Right lobe of liver (tissue), 6 donors: ENCODE measurements at regions not wholly inside any gene's neighbourhood (a gene's known extent, or its start where the extent isn't known, plus 50 kb on each side); places are given as distances from the start of the nearest gene placed in this dataset.

Experiments used
- ATAC-seq, 4 donors: fragments of 200-7000 bp; cut with Tn5 transposase; one replicate each; pipeline ENCODE4 v1.9.1; 2020; ENCODE audit warnings: mild to moderate bottlenecking in 4 of 4, moderate library complexity in 4 of 4
- DNase-seq, 3 donors: peaks; one replicate each; pipeline ENCODE4 v3.0.0-alpha.2; 2020
- H3K27ac ChIP-seq, 3 donors: fragments of 200-600 bp; one replicate each; pipeline ENCODE4 v1.8.0; 2022
- H3K27me3 ChIP-seq, 2 donors: fragments of 200-600 bp; one replicate each; pipeline ENCODE4 v1.8.0; 2022
- H3K36me3 ChIP-seq, 4 donors: fragments of 200-600 bp; sonication (generic) in 1 of 4; one replicate each; pipeline versions ENCODE4 v1.5.1 to v1.8.0; 2017 to 2022; ENCODE audit warnings: control low read depth in 1 of 4
- H3K4me1 ChIP-seq, 4 donors: fragments of 200-600 bp; sonication (generic) in 1 of 4; one replicate each; pipeline versions ENCODE4 v1.5.1 to v1.8.0; 2017 to 2022; ENCODE audit warnings: control low read depth in 1 of 4
- H3K4me3 ChIP-seq, 3 donors: fragments of 200-600 bp; one replicate each; pipeline ENCODE4 v1.8.0; 2022
- H3K9me3 ChIP-seq, 4 donors: fragments of 200-600 bp; sonication (generic) in 1 of 4; one replicate each; pipeline versions ENCODE4 v1.5.1 to v1.8.0; 2017 to 2022; ENCODE audit warnings: control low read depth in 1 of 4
- POLR2A ChIP-seq: fragments of 450-650 bp; IDR thresholded peaks from one replicate; pipeline ENCODE4 v1.6.1; 2017; ENCODE audit warnings: antibody characterized with exemption, mild to moderate bottlenecking
- WGBS: methylation state at CpG from one replicate; pipeline ENCODE4 v1.1.6; 2018; ENCODE audit warnings: low coverage, low lambda C conversion rate; ENCODE audit not compliant: insufficient coverage; ENCODE audit errors: missing lambda C conversion rate; 5-methylcytosine and 5-hydroxymethylcytosine counted together
- intact Hi-C, 2 donors: fragments of 100-400 bp; cut with DNase I; formaldehyde crosslinking; loops; one replicate each; pipeline versions ENCODE4 v1.11.2 to v1.14.1; 2022
- TF ChIP-seq, protein P1 (sequence below), 4 donors: fragments of 200-600 bp in 3 of 4; fragments of 450-650 bp in 1 of 4; IDR thresholded peaks; one replicate each; pipeline versions ENCODE4 v1.5.1 to v1.8.0; 2016 to 2022; ENCODE audit warnings: antibody characterized with exemption in 4 of 4, mild to moderate bottlenecking in 2 of 4
- donor health status: DM: no; HTN: yes; CAD: no.
- donor health status: DM: no; HTN: no; CAD: no.
- donor health status: DM: no; HTN: no; CAD: no.
- donor health status: DM: no; HTN: yes; CAD: no.
- donor health status: DM: no; HTN: yes; CAD: no.

DNA sequence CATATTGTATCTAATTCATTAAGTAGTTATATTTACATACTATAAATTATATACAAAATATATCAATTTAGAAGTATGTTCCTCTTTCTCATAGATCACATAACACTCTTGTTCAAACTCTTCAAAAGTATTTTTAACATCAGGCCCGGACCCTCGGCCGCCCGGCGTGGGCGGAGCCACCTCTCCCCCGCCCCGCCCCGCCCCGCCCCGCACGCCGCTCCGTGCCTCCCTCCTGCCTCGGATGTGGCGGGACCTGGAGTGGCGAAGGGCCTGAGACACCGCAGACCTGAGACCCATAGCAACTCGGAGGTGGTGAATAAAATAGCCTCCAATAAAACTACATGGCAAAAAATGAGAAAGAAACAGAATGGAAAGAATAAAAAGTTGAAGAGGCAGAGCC lies 105.9 kb upstream of the BDNF start:
- 44% methylated on average over 19 of the region's 19 CpGs for WGBS
- intact Hi-C loops, result no loop called here
- TF ChIP-seq, protein P1, sequence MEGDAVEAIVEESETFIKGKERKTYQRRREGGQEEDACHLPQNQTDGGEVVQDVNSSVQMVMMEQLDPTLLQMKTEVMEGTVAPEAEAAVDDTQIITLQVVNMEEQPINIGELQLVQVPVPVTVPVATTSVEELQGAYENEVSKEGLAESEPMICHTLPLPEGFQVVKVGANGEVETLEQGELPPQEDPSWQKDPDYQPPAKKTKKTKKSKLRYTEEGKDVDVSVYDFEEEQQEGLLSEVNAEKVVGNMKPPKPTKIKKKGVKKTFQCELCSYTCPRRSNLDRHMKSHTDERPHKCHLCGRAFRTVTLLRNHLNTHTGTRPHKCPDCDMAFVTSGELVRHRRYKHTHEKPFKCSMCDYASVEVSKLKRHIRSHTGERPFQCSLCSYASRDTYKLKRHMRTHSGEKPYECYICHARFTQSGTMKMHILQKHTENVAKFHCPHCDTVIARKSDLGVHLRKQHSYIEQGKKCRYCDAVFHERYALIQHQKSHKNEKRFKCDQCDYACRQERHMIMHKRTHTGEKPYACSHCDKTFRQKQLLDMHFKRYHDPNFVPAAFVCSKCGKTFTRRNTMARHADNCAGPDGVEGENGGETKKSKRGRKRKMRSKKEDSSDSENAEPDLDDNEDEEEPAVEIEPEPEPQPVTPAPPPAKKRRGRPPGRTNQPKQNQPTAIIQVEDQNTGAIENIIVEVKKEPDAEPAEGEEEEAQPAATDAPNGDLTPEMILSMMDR (IDR thresholded peaks at IDR 0.05), result no peak
- TF ChIP-seq POLR2A, result no peak
- no peak overlapping the region for H3K27ac ChIP-seq
- DNase-seq, result no peak
- H3K4me1 ChIP-seq, result no peaks in the 10 kb centered on the region
- no peak for ATAC-seq
- no peaks in the 10 kb centered on the region for H3K9me3 ChIP-seq
- H3K36me3 ChIP-seq, result no peaks in the 10 kb centered on the region
- no peak overlapping the region for H3K4me3 ChIP-seq
- no peaks in the 10 kb centered on the region for H3K27me3 ChIP-seq

DNA sequence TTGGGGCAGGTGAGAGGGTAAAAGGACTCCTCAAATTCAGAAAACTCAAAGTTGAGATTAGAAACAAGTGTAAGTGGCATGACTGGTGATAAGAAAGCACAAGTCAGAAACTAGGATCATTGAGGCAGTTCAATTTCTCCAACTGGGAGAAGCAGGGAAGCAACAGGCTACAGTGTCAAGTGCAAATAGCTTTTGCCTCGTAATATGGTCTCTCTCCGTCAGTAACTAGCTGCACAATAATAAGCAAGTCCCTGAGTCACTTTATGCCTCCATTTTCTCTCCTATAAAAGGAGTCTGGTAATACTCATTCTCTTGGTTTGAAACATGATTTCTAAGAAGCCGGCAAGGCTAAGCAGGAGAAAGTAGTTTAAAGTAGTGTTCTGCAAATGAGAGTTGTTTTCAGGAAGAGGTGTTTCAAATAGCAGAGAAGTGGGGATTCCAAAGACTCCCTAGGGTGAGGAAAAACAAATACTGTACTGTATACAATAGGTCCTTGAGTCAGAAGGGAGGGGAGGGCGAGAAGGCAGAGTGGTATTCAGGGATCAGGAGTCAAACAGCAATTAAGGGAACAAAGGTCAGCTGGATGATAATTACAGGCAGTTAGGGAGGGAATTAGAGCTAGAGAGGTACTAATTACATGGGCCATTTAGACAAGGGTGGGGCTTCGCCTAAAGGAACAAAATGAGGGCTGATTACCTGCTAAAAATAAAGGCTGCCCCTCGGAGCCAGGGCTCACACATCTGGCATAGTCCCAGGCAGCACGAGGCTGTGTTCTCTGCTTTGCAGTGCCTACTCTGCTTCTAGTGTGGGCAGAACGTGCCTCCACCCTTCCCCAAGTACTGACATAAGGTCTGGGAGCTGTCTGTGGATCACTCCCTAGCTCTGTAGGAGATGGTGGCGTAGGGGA lies 96.0 kb upstream of the BDNF start:
- no peaks in the 10 kb centered on the region for H3K27me3 ChIP-seq
- DNase-seq (no peak), ATAC-seq (no peak)
- intact Hi-C loops, result no loop called here
- TF ChIP-seq, protein P1 (IDR thresholded peaks at IDR 0.05), result no peak
- TF ChIP-seq POLR2A, result no peak
- H3K9me3 ChIP-seq, result no peaks in the 10 kb centered on the region
- no peak overlapping the region for H3K4me3 ChIP-seq
- 10% methylated on average over 9 of the region's 9 CpGs for WGBS
- no peaks in the 10 kb centered on the region for H3K4me1 ChIP-seq
- H3K27ac ChIP-seq, result no peak overlapping the region
- H3K36me3 ChIP-seq, result no peaks in the 10 kb centered on the region

DNA sequence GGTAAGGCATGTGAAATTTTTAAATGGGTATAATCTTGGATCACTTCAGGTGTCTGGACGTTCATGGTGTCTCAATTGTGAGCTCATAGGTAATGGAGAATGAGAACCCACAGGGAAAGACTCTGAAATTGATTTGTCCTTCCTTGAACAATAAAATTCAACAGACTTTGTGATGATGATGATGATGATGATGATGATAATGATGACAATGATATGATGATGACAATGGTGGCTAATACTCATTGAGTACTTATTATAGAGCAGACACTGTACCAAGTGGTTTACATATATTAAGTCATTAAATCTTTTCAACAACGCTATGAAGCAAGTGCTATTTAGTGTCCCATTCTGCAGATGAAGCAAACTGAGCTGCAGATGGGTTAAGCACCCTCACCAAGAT lies 86.6 kb upstream of the BDNF start:
- no peak for DNase-seq
- no peaks in the 10 kb centered on the region for H3K9me3 ChIP-seq
- whole genome bisulfite sequencing, result 44% methylated on average over 2 of the region's 2 CpGs
- intact Hi-C loops, result no loop called here
- no peak for ATAC-seq
- no peak overlapping the region for H3K4me3 ChIP-seq
- no peak overlapping the region for H3K27ac ChIP-seq
- no peaks in the 10 kb centered on the region for H3K36me3 ChIP-seq
- H3K4me1 ChIP-seq, result no peaks in the 10 kb centered on the region
- no peaks in the 10 kb centered on the region for H3K27me3 ChIP-seq
- TF ChIP-seq, protein P1 (IDR thresholded peaks at IDR 0.05), result no peak
- no peak for TF ChIP-seq POLR2A

DNA sequence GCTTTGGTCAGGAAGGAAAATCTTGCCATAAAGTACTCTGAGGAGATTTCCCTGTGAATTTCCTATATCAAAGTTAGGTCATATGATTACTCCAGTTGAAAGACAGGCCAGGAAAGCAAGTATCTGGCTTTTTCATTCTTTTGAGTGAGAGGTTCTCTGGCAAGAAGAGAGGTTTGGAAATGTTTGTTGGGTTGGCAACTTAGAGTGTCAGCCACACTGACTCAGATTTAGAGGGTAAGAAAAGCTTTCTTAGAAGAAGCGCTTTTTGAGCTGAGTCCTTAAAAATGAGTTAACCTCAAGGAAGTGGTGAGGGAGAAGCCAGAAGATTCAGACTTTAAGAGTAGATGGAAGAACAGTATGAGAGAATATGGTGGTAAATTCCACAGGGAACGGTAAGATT lies 86.1 kb upstream of the BDNF start:
- H3K9me3 ChIP-seq, result no peaks in the 10 kb centered on the region
- TF ChIP-seq, protein P1 (IDR thresholded peaks at IDR 0.05), result no peak
- TF ChIP-seq POLR2A, result no peak
- H3K36me3 ChIP-seq, result no peaks in the 10 kb centered on the region
- no peaks in the 10 kb centered on the region for H3K4me1 ChIP-seq
- no peak for ATAC-seq
- intact Hi-C loops, result no loop called here
- WGBS, result 61% methylated on average over 2 of the region's 2 CpGs
- H3K4me3 ChIP-seq, result no peak overlapping the region
- DNase-seq, result no peak
- no peaks in the 10 kb centered on the region for H3K27me3 ChIP-seq
- no peak overlapping the region for H3K27ac ChIP-seq
